Mesenteric fat pad (tissue), 1 donor: ENCODE measurements at regions not wholly inside any gene's neighbourhood (a gene's known extent, or its start where the extent isn't known, plus 50 kb on each side); places are given as distances from the start of the nearest gene placed in this dataset.

Experiments used
- DNase-seq: peaks from one replicate; pipeline ENCODE4 v3.0.0-alpha.2; 2020; ENCODE audit warnings: low spot score
- donor health status: DM: yes; HTN: yes; CAD: no.

DNA sequence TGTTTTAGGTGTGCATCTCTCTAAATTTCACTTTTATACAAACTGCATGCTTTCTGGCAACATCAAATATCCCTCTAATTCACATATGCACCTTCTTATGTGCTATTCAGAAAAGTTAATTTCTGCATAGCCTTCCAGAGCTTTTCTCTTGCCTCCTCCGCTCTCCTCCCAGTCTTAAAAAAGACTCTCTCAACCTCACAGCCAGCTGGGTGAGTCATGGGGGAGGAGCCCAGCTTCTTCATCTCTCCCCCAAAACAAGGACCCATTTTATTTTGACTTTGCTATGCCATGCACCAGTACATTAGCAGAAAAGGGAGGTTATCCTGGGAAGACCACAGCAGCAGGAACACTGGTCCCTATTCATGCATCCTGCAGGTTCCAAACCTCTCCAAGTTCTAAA is 234.4 kb downstream of the KCNA4 start:
- no peak for DNase-seq

DNA sequence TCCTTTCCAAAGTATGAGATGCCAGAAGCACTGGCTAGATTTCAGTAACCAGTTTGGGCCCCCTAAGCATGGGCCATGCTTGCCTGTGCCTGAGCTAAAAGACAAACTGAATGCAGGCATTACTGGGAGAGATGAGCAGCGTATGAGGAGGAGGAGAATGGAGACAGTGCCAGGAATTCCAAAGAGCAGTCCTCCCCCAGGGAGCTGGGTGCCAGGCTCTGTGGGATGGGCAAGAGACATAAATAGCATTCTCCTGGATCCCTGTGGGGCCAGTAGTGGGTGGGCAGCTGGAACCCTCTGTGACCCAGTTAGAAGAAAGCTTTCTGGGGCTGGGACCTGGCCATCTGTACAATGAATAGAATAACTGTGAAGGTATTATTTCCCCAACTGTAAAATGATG is 235.6 kb downstream of the KCNA4 start:
- no peak for DNase-seq

DNA sequence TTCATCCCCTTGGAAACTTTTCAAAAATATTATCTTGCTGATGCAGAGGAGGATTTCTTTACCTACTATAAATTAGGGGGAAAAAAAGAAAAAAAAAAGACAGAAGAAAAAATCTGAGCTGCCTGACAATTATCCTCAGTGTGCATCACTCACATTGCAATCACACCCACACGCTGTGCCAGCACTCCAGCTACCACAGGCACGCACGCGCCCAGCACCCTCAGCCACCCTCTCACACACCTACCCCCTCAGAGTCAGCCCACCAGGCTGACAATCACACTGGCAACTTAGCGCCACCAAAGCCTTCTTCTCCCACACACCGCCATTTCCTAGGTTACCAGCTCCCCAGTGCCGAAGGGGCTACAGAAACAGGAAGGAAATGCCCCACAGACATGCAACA is 236.1 kb downstream of the KCNA4 start:
- no peak for DNase-seq

DNA sequence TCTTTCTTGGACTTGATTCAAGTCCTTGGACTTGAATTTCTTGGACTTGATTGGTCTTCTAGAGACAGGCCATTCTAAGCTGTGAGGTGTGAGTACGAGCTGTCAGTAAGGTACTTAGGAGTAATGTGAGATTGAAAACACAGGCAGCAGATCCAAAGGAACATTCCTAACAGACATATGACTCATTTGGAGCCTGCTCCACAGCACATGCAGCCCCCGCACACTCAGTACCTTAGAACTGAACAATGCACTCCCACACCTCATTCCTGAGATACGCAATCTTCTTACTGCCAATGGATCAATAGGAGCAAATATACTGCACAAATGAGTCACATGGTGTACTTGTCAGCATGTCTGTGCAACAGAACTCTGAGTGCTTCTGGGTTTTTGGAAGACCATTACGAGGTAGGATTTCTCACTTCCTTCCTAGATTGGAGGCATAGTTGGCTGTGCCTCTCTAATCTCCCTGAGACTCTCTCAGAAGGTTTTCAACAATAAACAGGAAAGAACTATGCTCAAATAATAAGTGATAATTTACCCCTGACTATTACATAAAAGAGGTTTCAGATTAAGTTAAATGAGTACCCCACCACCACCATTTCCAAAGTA is 243.1 kb downstream of the KCNA4 start:
- DNase-seq, result no peak

DNA sequence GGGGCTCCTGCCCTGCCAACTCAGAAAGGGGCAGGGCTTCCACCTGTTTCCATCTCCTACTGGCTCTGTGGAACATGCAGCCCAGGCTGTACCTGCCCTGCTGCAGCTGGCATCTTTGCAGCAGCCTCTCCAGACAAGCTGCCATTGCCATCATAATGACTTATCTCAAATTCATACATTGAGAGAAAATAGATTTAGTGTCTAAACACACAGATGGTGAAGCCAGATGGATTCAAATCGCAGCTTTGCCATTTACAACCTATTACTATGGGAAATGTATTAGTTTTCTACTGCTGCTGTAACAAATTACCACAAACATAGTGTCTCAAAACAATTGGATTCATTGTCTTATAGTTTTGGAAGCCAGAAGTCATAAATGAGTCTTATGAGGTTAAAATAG is 260.0 kb downstream of the KCNA4 start:
- no peak for DNase-seq

DNA sequence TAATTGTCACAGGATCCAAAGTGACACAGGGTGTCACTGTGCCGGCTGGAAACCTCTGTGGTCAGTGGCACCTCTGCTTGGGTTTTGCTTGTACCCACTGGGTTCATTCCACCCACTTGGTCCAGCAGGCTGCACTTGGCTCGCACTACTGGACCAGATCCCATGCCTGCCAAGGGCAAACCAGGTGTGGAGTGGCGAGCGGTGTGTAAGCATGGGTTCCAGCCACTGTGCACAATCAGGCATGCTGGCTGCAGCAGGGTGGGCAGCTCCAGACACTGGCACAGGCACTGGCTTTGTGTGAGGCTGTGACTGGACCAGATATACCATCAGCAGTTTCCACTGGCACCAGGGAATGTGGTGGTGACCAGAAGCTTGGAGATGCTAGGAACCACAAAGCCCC is 261.4 kb downstream of the KCNA4 start:
- no peak for DNase-seq

DNA sequence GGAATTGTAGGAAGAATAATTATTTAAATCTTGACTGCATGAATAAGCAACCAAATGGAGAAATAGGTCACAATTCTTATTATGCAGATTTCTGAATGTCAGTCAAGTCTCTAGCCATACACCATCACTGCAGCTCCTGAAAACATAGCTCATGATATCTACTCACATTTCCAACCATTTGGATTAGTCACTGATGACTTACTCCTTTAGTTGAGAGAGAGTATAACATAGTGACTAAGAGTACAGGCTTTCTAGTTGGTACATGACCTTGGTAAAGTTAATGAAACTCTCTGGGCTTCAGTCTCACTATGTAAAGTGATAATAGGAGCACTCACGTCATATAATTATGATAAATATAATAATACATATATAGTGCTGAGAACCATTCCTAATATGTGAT is 265.2 kb downstream of the KCNA4 start:
- no peak for DNase-seq

DNA sequence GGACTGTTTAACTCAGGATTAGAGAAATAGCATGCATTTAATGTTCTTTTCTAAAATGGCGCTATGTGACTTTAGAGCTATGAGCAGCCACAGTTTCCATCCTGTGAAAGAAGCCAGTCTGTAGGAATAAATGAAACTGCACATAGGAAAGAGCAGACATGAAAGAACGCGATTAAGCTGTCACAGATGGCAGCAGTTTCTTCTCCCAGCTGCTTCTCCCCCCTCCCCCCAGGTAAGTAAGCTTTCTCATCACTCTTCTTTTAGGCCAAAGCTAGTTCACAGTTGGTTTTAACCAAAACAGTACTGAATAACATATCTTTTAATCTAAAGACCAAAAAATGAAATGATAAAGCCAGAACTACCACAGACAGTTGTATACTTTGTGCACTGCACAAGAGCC is 266.4 kb downstream of the KCNA4 start:
- no peak for DNase-seq

DNA sequence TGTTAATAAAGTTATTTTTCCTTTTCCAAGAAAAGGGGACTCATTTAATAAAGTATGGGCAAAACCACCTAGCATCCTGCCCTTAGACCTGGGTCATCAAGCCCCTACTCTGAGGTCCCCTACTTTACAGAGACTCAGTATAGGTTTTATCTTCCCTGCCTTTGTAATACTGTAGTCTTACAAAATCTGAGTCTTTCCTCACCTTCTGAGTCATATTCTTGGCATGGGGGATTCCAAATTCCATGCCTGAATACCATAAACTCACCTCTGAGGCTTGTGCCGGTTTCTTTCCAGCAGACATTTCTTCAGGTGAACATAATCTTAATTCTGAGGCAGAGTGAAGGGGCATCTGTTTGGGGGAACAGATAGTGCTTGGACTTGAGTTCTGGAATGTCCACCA is 282.5 kb downstream of the KCNA4 start:
- DNase-seq, result no peak

DNA sequence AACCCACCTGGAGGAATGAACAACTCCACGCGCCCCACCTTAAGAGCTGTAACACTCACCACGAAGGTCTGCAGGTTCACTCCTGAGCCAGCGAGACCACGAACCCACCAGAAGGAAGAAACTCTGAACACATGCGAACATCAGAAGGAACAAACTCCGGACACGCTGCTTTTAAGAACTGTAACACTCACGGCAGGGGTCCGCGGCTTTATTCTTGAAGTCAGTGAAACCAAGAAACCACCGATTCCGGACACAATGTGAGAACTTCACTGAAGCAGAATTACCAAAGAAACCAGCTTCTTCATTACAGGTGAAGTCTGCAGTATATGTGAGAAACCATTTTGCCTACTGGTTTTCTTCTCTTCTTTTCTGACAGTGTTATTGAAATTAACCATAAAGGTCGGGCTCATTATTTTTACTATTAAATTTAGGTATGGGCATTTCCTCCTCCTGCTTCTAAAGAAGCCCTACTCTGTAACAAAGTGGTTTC is 303.0 kb downstream of the KCNA4 start:
- no peak for DNase-seq

DNA sequence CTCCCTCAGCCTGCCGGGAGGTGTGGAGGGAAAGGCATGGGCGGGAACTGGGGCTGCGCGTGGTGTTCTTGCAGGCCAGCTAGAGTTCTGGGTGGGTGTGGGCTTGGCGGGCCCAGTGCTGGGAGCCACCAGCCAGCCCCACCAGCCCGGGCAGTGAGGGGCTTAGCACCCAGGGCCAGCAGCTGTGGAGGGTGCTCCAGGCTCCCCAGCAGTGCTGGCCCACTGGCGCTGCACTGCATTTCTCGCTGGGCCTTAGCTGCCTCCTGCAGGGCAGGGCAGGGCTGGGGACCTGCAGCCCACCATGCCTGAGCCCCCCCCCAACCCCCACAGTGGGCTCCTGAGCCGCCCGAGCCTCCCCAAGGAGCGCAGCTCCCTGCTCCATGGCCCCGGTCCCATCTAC is 304.2 kb downstream of the KCNA4 start:
- DNase-seq, result no peak

DNA sequence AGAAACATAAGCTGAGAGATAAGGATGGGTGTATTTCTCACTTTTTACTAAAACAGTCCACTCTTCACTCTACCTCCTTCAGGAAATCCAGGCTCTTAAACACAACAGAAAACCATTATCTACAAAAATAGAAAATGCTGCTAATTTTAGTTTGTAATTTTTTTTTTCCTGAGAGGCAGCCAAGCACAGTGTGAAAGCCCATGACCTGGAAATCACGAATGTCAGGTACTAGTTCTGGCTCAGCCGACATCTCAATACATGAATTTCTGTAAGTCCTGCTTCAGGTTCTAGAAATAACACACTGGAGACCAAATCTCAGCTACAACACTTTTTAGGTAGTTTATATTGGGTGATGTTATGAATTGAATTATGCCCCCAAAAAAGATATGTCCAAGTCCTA is 308.9 kb downstream of the KCNA4 start:
- no peak for DNase-seq

DNA sequence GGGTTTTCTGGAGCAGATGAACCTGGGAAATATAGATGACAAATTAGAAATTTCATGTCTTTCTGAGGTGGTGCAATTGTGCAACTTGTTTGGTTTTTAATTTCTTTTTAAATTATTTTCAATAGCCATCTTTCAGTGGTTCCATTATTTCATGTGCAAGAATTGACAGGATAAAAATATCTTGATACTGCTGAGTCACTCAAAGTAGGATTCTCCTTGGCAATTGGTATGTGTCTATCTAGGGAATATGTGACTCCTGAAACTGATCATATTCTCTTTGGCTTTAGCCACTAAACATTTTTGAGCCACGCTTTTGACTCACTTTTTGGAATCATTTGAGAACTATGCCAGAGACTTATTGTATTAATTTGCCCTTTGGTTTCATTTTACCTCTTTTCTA is 331.5 kb downstream of the KCNA4 start:
- no peak for DNase-seq

DNA sequence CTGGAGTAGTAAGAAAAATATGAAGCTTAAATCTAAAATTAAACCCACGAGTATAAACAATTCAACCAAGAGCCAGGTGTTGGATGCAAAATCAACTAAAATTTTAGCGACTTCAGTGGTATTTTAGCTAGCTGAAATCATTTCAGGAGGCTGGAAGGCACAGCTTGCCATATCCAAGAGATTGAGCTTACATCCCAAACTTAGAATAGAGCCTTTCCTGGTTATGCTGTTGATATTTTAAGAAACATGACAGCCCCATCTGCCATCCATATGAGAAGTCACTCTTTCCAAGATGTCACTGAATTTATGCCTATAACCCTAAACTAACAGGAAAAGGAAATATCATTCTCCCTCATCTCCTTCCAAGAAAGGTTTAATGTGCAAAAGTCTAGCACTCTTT is 334.0 kb downstream of the KCNA4 start:
- DNase-seq, result no peak

DNA sequence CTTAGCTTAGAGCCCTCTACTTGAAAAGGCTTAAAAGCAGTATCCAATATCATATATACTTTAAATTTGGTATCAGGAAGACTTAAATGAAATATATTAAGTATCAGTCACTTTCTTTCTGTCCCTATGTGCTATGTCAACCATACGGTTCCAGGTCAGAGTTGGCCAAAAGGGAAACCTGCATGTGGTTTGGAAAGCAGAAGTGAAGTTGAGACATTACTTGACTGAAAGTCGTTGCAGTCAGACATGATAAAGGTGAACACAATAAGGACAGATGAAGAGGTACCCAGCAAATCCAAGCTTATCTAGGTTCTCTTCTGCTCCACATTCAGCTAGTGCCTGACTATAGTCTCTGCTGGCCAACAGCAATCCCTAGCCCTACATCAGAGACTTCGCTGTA is 336.8 kb downstream of the KCNA4 start:
- no peak for DNase-seq

DNA sequence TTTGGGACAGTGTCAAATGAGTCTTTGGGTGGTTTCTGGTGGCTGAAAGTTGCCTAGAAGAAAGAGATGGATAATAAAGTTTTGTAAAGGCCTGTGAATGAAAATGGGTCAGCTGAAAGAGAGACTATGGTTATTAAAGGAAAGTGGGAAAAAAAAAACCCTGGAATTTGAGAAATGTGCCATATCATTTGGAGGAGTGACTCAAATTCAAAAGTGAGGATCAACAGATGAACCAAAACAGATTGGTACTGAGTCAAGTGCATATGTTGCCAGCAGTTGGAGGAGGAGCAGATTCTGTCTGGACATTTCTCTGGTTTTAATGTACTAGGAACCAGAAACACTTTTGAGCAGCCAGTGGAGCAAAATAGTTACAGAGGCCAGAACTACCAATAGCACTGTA is 339.8 kb downstream of the KCNA4 start:
- no peak for DNase-seq

DNA sequence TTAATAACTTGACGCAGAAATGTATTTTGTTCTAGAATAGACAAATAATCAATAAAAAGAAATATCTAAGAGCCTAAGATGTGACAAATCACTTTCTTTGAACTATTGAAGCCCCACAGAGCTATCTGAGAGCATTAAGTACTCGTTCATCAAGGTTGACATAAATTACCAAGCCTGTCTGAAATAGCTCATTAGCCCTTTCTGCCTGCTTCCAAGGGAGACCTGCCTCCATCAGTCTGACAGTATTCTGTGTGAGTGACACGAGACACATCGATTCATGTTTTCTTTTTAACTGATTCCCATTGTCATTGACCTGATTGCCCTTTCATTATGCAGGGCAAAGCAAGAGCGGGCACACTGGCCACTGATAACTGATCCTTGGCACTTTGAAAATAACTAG is 347.5 kb downstream of the KCNA4 start:
- DNase-seq, result no peak

DNA sequence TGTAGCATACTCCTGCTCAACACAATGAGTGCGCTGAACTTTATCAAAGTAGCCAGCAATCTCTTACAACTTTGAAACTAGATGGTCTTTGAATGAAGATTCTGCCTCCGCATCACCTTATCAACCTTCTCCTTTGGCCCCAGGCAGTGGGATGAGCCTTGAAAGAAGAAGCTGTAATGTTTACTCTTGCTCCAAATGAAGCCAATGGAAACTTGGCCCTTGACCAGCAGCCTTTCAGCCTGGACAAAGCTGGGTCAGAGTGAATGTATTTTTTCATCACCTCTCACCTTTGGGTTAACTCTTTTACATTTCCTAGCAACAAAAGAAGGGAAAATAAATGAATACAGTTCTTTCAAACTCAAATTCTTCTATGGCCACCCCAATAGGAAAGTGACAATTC is 359.1 kb downstream of the KCNA4 start:
- no peak for DNase-seq

DNA sequence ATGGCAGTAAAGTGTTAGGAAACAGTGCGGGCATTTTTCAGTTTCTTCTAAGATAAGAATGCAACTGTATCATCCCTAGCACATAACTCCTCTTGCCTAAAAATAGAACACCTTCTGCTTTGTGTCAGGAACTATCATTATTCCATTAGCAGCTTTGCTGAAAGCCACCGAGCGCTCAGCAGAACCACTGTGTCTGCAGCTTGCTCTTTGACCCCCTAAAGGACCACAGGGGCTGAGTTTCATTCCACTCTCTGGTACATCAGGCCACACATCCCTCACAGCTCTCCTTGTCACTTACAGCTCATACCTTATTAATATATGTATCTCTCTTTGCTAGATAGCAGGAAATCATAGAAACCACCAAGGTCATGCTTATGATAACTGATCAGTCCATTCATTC is 360.2 kb downstream of the KCNA4 start:
- DNase-seq, result no peak

DNA sequence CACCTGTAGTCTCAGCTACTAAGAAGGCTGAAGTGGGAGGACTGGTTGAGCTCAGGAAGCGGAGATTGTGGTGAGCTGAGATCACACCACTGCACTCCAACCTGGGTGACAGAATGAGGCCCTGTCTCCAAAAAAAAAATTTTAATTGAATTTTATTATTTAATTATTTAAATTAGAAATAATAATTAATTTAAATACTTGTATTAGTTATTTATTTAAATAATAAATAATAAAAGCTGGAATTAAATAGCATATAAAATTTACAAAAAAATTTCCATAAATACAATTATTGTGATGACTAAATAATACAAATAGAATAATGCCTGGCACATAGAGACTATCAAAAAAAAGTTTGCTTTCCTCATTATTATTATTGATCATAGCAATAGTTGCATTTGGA is 371.5 kb downstream of the KCNA4 start:
- DNase-seq, result no peak

DNA sequence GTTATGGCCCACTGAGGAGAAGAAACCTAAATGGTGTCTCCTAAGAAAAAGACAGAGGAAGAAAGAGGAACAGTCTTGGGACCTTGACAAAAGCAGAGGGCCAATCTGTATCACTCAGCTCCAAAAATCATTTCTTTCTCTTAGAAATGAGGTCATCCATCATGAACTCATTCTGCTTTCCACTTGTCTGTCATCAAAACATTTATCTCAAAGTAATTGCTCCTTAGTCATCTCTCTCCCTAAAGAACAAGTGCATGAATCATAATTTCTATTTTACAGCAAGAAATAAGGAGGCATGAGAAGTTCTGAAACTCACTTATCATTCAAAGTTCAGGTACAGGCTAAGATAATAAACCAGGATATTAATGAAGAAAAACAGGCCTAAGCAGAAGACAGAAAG is 375.6 kb downstream of the KCNA4 start:
- no peak for DNase-seq

DNA sequence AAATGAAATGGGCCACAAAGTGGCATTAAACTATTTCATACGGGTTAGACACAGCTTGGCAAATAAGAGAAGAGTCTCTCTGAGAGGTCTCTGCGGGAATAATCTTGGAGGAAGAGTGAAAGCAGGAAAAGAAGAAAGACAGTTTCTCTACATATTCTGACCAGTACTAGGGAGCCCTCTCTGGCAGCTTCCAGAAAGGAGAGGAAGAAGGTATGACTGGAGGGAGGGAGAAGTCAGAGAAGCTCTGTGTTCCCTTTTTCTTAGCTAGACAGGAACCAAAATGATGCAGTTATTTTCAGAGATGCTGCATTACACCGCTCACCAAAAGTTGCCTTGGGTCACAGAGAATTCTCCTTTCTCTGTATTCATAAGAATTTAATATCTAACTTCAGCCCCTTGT is 382.1 kb downstream of the KCNA4 start:
- no peak for DNase-seq

DNA sequence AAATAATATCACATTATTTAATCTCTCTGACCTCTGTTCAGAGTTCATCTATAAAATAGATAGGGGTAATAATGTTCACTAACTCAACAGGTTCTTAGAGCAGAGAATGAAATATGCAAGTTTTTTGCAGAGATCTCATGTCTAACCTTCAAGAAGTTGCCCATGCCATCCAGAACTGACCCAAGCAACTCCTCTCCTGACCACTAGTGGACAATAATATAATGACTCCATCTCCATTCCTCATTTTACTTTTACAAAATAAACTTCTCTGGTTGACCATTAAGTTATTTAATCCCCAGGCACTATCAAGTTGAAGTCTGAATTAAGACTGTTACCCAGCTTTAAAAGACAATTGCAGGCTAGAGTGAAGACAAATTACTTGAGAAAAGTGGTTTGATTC is 382.6 kb downstream of the KCNA4 start:
- DNase-seq, result no peak

DNA sequence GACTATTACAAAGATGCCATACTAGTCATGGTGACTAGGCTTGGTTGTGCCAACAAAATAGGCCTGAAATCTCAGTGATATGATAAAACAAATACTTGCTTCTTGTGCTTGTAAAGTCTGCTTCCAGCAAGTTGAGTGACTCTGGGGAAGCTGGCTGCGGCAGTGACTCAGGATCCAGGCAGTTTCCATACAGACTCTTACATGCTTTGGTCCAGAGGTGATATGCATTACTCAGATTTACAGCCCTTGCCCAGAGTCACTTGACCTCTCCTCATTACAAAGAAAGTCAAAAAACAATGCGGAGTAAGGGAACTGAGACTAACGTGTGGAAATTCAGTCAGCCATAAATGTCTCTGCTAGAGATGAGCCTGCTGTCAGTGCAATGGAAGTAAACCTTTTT is 387.5 kb downstream of the KCNA4 start:
- DNase-seq, result no peak
